Epithelial cell of proximal tubule (primary cell): ENCODE measurements at regions not wholly inside any gene's neighbourhood (a gene's known extent, or its start where the extent isn't known, plus 50 kb on each side); places are given as distances from the start of the nearest gene placed in this dataset.

Source experiments
- DNase-seq: peaks from one replicate; pipeline ENCODE4 v3.0.0-alpha.2; 2011; ENCODE audit warnings: low read depth
- H3K4me3 ChIP-seq: 2 replicates; pipeline ENCODE4 v1.5.1; 2011; ENCODE audit warnings: low read depth, mild to moderate bottlenecking, low read length
- CTCF ChIP-seq: conservative IDR thresholded peaks from 2 replicates; pipeline ENCODE4 v1.5.1; 2012; ENCODE audit warnings: low read depth, mild to moderate bottlenecking, low read length

GRCh38 chr9:80400624-80401230, 829.0 kb downstream of the TLE4 start:
- TF ChIP-seq CTCF, result no peak
- DNase-seq, result no peak
- H3K4me3 ChIP-seq, result no peak overlapping the region

GRCh38 chr9:80399606-80400005, 827.8 kb downstream of the TLE4 start:
- no peak for TF ChIP-seq CTCF
- no peak overlapping the region for H3K4me3 ChIP-seq
- no peak for DNase-seq

GRCh38 chr9:80387828-80388227, 816.1 kb downstream of the TLE4 start:
- no peak for DNase-seq
- H3K4me3 ChIP-seq, result no peak overlapping the region
- TF ChIP-seq CTCF, result no peak

- H3K4me3 ChIP-seq, result no peak overlapping the region
- DNase-seq, result no peak
- TF ChIP-seq CTCF, result no peak
These were observed 813.5 kb downstream of the TLE4 start for GRCh38 chr9:80385246-80385645.

DNA sequence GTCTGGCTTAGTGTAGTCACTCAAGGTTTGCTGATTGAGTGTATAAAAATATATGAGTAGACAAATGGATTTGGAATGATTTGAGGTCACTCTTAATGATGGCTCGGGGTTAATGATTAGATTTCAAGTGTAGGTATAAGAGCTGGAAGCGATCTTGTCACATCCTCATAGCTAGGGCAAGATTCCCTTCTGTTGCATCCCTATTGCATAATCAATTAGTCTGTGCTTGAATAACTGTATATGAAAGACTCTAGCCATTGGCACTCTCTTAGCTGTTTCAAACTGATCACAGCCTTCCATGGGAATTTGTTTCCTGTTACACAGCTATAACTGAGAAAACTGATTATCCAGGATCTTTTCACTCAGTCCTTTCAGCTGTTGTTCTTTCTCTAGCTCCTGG, 811.6 kb downstream of the TLE4 start:
- no peak for TF ChIP-seq CTCF
- DNase-seq, result no peak
- no peak overlapping the region for H3K4me3 ChIP-seq

- no peak for TF ChIP-seq CTCF
- no peak for DNase-seq
- no peak overlapping the region for H3K4me3 ChIP-seq
These were observed 810.6 kb downstream of the TLE4 start for GRCh38 chr9:80382211-80382891.

DNA sequence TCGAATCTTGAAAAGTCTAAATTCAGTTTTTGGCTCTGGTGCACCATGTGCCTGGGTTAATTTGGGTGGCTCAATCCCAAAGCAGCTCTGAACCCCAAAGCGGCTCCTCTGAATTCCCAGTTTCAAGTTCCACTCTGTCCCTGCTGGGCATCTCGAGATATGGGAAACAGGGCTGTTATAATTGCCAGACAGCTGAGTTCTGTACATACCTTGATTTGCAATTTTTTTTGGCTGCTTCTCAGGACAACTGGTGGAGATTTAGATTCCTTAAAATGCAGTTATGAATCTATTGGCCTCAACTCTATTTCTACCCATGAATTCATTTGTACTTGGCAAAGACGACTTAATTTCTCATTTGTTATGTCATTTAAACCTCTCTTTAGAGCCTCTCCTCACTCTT, 808.5 kb downstream of the TLE4 start:
- no peak for TF ChIP-seq CTCF
- DNase-seq, result no peak
- H3K4me3 ChIP-seq, result no peak overlapping the region
